ENCODE measurements at regions not wholly inside any gene's neighbourhood (a gene's known extent, or its start where the extent isn't known, plus 50 kb on each side); places are given as distances from the start of the nearest gene placed in this dataset.

DNA sequence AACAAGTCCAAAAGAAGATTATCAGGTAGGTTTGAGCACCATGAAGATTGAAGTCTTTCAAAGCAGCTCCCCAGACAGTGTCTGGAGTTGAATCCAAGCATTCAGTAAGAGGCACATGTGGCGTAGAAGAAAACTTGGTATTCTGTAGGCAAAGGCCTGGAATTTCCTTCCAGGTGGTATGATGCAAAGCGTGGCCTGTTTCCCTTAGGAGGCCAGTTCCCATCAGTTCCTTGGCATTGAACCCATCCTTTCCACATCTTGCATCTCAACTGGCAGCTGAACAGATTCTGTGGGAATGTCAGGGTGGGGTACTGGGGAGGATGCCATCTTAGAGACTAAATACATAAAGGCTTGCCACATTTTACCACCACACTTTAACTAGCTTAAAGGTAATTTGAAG, 516.0 kb downstream of the BTBD3 start:
- DNase-seq (ENCODE audit: low read depth, low spot score) = no peak
- dilution Hi-C loops (cut with MboI; ENCODE audit: extremely low pct_ligation_motif_present, low sequenced_read_pairs) = no loop called here

More for the DNA sequence above, 516.0 kb downstream of the BTBD3 start:
- no peaks in the 10 kb centered on the region for H3K4me1 ChIP-seq (ENCODE audit: control insufficient read depth, extremely low read depth, insufficient read depth, low read length)
- no peaks in the 10 kb centered on the region for H3K27me3 ChIP-seq (ENCODE audit: control insufficient read depth in 2 of 2, insufficient read depth in 2 of 2, low read length in 2 of 2)
- BruUV-seq (replicated peaks) = no TSS peak
- ChIA-PET POLR2A (no interaction called here), CTCF (no interaction called here)
- FAIRE-seq = no peak
- TF ChIP-seq POLR2AphosphoS5 (IDR thresholded peaks at IDR 0.05; ENCODE audit: insufficient read depth, low read depth, low read length) (no peak), POLR2A (IDR thresholded peaks at IDR 0.05; ENCODE audit: low read depth, low read length) (no peak), FOS (IDR thresholded peaks at IDR 0.05; ENCODE audit: borderline replicate concordance, insufficient read depth, low read length) (no peak), GATA2 (IDR thresholded peaks at IDR 0.05; ENCODE audit: insufficient read depth, insufficient read length, low read depth, low read length) (no peak), MAX (IDR thresholded peaks at IDR 0.05; ENCODE audit: insufficient read depth, insufficient read length) (no peak), MYC (IDR thresholded peaks at IDR 0.05; ENCODE audit: low read depth, low read length) (no peak), JUN (IDR thresholded peaks at IDR 0.05; ENCODE audit: borderline replicate concordance, insufficient read depth, insufficient read length, low read depth) (no peak), EZH2 (IDR thresholded peaks at IDR 0.05; ENCODE audit: borderline replicate concordance, low read depth, low read length, severe bottlenecking) (no peak)
- TF ChIP-seq, protein P1, sequence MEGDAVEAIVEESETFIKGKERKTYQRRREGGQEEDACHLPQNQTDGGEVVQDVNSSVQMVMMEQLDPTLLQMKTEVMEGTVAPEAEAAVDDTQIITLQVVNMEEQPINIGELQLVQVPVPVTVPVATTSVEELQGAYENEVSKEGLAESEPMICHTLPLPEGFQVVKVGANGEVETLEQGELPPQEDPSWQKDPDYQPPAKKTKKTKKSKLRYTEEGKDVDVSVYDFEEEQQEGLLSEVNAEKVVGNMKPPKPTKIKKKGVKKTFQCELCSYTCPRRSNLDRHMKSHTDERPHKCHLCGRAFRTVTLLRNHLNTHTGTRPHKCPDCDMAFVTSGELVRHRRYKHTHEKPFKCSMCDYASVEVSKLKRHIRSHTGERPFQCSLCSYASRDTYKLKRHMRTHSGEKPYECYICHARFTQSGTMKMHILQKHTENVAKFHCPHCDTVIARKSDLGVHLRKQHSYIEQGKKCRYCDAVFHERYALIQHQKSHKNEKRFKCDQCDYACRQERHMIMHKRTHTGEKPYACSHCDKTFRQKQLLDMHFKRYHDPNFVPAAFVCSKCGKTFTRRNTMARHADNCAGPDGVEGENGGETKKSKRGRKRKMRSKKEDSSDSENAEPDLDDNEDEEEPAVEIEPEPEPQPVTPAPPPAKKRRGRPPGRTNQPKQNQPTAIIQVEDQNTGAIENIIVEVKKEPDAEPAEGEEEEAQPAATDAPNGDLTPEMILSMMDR (IDR thresholded peaks at IDR 0.05; ENCODE audit: extremely low read depth in 1 of 2, insufficient read depth in 1 of 2, low read depth in 1 of 2, low read length in 2 of 2) = no peak
- no peaks in the 10 kb centered on the region for H3K79me2 ChIP-seq (ENCODE audit: control insufficient read depth, insufficient read depth, low read length)
- no peaks in the 10 kb centered on the region for H3K36me3 ChIP-seq (ENCODE audit: control insufficient read depth in 2 of 2, extremely low read depth in 1 of 2, insufficient read depth in 2 of 2, low read length in 2 of 2)
- no peak overlapping the region for H3K27ac ChIP-seq (ENCODE audit: insufficient read depth, low read depth, low read length)
- peaks cover 3% of the 10 kb centered on the region for H3K9me3 ChIP-seq (replicated peaks; ENCODE audit: control insufficient read depth, insufficient read depth, low read length)
- no peak overlapping the region for H3K4me3 ChIP-seq (replicated peaks in 1 of 3; ENCODE audit: insufficient read depth in 1 of 3, low read depth in 1 of 3, low read length in 3 of 3)
- intact Hi-C loops (cut with micrococcal nuclease) = no loop called here
- no peak overlapping the region for H3K4me2 ChIP-seq (ENCODE audit: insufficient read depth, low read length)
- H3K9ac ChIP-seq (replicated peaks; ENCODE audit: extremely low read depth, insufficient read depth, low read length) = no peak overlapping the region
- no peak overlapping the region for H2AFZ ChIP-seq (ENCODE audit: low read depth, low read length)
- no peaks in the 10 kb centered on the region for H4K20me1 ChIP-seq (replicated peaks; ENCODE audit: control insufficient read depth, extremely low read depth, insufficient read depth, low read length)
- H3K9me1 ChIP-seq (replicated peaks; ENCODE audit: control insufficient read depth, extremely low read depth, insufficient read depth, low read length) = no peaks in the 10 kb centered on the region
